Uterus (tissue), 2 donors: ENCODE measurements at regions not wholly inside any gene's neighbourhood (a gene's known extent, or its start where the extent isn't known, plus 50 kb on each side); places are given as distances from the start of the nearest gene placed in this dataset.

Experiments
- CTCF ChIP-seq, 4 experiments: fragments of 200-600 bp in 2 of 4; fragments of 450-650 bp in 2 of 4; sonication (generic) in 2 of 4; IDR thresholded peaks; one replicate each; pipeline ENCODE4 v1.5.1; 2016 to 2019; ENCODE audit warnings: antibody characterized with exemption in 4 of 4, mild to moderate bottlenecking in 2 of 4, moderate library complexity in 1 of 4
- POLR2A ChIP-seq, 2 donors: fragments of 450-650 bp; IDR thresholded peaks; one replicate each; pipeline ENCODE4 v1.6.1; 2016; ENCODE audit warnings: antibody characterized with exemption in 2 of 2, mild to moderate bottlenecking in 1 of 2, moderate library complexity in 1 of 2

- TF ChIP-seq CTCF (IDR thresholded peaks at IDR 0.05): no peak
- TF ChIP-seq POLR2A (IDR thresholded peaks at IDR 0.05): no peak
These were observed 150.5 kb downstream of the SNX18 start for GRCh38 chr5:54668096-54668495.
